HL-60 (cell line): ENCODE measurements at regions not wholly inside any gene's neighbourhood (a gene's known extent, or its start where the extent isn't known, plus 50 kb on each side); places are given as distances from the start of the nearest gene placed in this dataset.
"Not testable (repeated sequence)": the region's sequence is repeated elsewhere in the genome, so short reads cannot be mapped to it uniquely, and the experiment has no call there.

ENCODE experiments used
- DNase-seq, 2 experiments: peaks; one replicate each; pipeline ENCODE4 v3.0.0-alpha.2; 2010 to 2020; ENCODE audit warnings: low read depth in 1 of 2, low spot score in 1 of 2
- H3K27ac ChIP-seq: fragments of 250-450 bp; sonication (Bioruptor Pico); replicated peaks from 2 replicates; pipeline ENCODE4 v1.5.1; 2020; ENCODE audit warnings: mild to moderate bottlenecking, moderate library complexity
- H3K27me3 ChIP-seq: fragments of 250-450 bp; sonication (Bioruptor Pico); 2 replicates; pipeline ENCODE4 v1.5.1; 2021; ENCODE audit warnings: mild to moderate bottlenecking, moderate library complexity; ENCODE audit not compliant: insufficient read depth, poor library complexity, severe bottlenecking
- H3K4me3 ChIP-seq: replicated peaks from 2 replicates; pipeline ENCODE4 v1.5.1; 2011; ENCODE audit warnings: mild to moderate bottlenecking, control low read depth, low read length; ENCODE audit not compliant: insufficient read depth
- CTCF ChIP-seq: IDR thresholded peaks from one replicate; pipeline ENCODE4 v1.5.1; 2011; ENCODE audit warnings: low read length, control low read depth, inconsistent platforms; ENCODE audit not compliant: insufficient read depth
- GABPA ChIP-seq: IDR thresholded peaks from 2 replicates; pipeline ENCODE4 v1.6.1; 2012; ENCODE audit warnings: low read depth
- POLR2AphosphoS5 ChIP-seq: IDR thresholded peaks from 2 replicates; pipeline ENCODE4 v1.6.1; 2012; ENCODE audit warnings: low read depth
- REST ChIP-seq: IDR thresholded peaks from 2 replicates; pipeline ENCODE4 v1.6.1; 2012; ENCODE audit warnings: low read depth; ENCODE audit not compliant: insufficient replicate concordance
- SPI1 ChIP-seq: IDR thresholded peaks from 2 replicates; pipeline ENCODE4 v1.6.1; 2012; ENCODE audit warnings: low read depth, mild to moderate bottlenecking, borderline replicate concordance

- no peaks in the 10 kb centered on the region for H3K27me3 ChIP-seq
- H3K4me3 ChIP-seq = no peak overlapping the region
- TF ChIP-seq SPI1 (no peak), POLR2AphosphoS5 (no peak), GABPA (no peak), CTCF (no peak), REST (no peak)
- H3K27ac ChIP-seq = no peak overlapping the region
- no peak for DNase-seq
Measured at GRCh38 chr7:81051811-81052413, 133.1 kb upstream of the SEMA3C start.

GRCh38 chr7:81045491-81046030 lies 126.7 kb upstream of the SEMA3C start:
- DNase-seq = no peak
- TF ChIP-seq SPI1 (no peak), POLR2AphosphoS5 (no peak), GABPA (no peak), REST (no peak), CTCF (no peak)
- H3K4me3 ChIP-seq = no peak overlapping the region
- H3K27me3 ChIP-seq = no peaks in the 10 kb centered on the region
- no peak overlapping the region for H3K27ac ChIP-seq

- H3K27ac ChIP-seq, DNase-seq, H3K27me3 ChIP-seq, H3K4me3 ChIP-seq: not testable (repeated sequence)
Measured at GRCh38 chr7:81042646-81043045, 123.8 kb upstream of the SEMA3C start.

GRCh38 chr7:81040496-81040895 lies 121.6 kb upstream of the SEMA3C start:
- Histone ChIP-seq H3K27ac (no peak overlapping the region), H3K4me3 (no peak overlapping the region), H3K27me3 (no peaks in the 10 kb centered on the region)
- TF ChIP-seq CTCF = no peak
- no peak for TF ChIP-seq REST
- no peak for TF ChIP-seq POLR2AphosphoS5
- TF ChIP-seq GABPA = no peak
- no peak for TF ChIP-seq SPI1
- DNase-seq = no peak
